T-helper 17 cell (primary cell): ENCODE measurements at regions not wholly inside any gene's neighbourhood (a gene's known extent, or its start where the extent isn't known, plus 50 kb on each side); places are given as distances from the start of the nearest gene placed in this dataset.
"Not testable (repeated sequence)": the region's sequence is repeated elsewhere in the genome, so short reads cannot be mapped to it uniquely, and the experiment has no call there.

ENCODE experiments used
- ATAC-seq: fragments of 150-1000 bp; cut with Tn5 transposase; 2 replicates; pipeline ENCODE4 v1.10.0; 2021; ENCODE audit warnings: mild to moderate bottlenecking, moderate library complexity
- DNase-seq, 3 donors: peaks; one replicate each; pipeline versions ENCODE4 v3.0.0 to v3.0.0-alpha.2; 2020 to 2021
- H3K9me3 ChIP-seq: one replicate; pipeline ENCODE4 v1.7.0; 2013; ENCODE audit warnings: low read length, mild to moderate bottlenecking; ENCODE audit not compliant: control insufficient read depth, poor library complexity, severe bottlenecking
- H3K27ac Mint-ChIP-seq: one replicate; pipeline ENCODE4 v1.8.0; 2022; ENCODE audit warnings: mild to moderate bottlenecking, moderate library complexity, mixed read lengths
- H3K27me3 Mint-ChIP-seq: one replicate; pipeline ENCODE4 v1.8.0; 2022; ENCODE audit warnings: mixed read lengths
- H3K36me3 Mint-ChIP-seq: one replicate; pipeline ENCODE4 v1.8.0; 2022; ENCODE audit warnings: low read depth, mixed read lengths
- H3K4me1 Mint-ChIP-seq: one replicate; pipeline ENCODE4 v1.8.0; 2022; ENCODE audit warnings: mild to moderate bottlenecking, mixed read lengths
- H3K4me3 Mint-ChIP-seq: one replicate; pipeline ENCODE4 v1.8.0; 2022; ENCODE audit warnings: mild to moderate bottlenecking, moderate library complexity, mixed read lengths

GRCh38 chr7:113267885-113268284 lies 149.5 kb upstream of the SMIM30 start:
- Mint-ChIP-seq H3K4me1 (no peaks in the 10 kb centered on the region), H3K27me3 (no peaks in the 10 kb centered on the region), H3K36me3 (no peaks in the 10 kb centered on the region), H3K4me3 (no peak overlapping the region), H3K27ac (no peak overlapping the region)
- ATAC-seq: no peak
- no peak for DNase-seq
- H3K9me3 ChIP-seq: peaks cover 4% of the 10 kb centered on the region

GRCh38 chr7:113267271-113267670 lies 148.9 kb upstream of the SMIM30 start:
- DNase-seq: no peak
- peaks cover 4% of the 10 kb centered on the region for H3K9me3 ChIP-seq
- no peak overlapping the region for H3K4me3 Mint-ChIP-seq
- ATAC-seq: no peak
- H3K27ac Mint-ChIP-seq: no peak overlapping the region
- no peaks in the 10 kb centered on the region for H3K36me3 Mint-ChIP-seq
- no peaks in the 10 kb centered on the region for H3K4me1 Mint-ChIP-seq
- H3K27me3 Mint-ChIP-seq: no peaks in the 10 kb centered on the region

GRCh38 chr7:113263749-113264148 lies 145.4 kb upstream of the SMIM30 start:
- ATAC-seq (no peak), DNase-seq (no peak)
- no peaks in the 10 kb centered on the region for H3K27me3 Mint-ChIP-seq
- H3K4me3 Mint-ChIP-seq: no peak overlapping the region
- no peak overlapping the region for H3K27ac Mint-ChIP-seq
- H3K4me1 Mint-ChIP-seq: no peaks in the 10 kb centered on the region
- H3K9me3 ChIP-seq: peaks cover 3% of the 10 kb centered on the region
- no peaks in the 10 kb centered on the region for H3K36me3 Mint-ChIP-seq

- not testable (repeated sequence) for H3K36me3 Mint-ChIP-seq, H3K27me3 Mint-ChIP-seq, H3K4me3 Mint-ChIP-seq, ATAC-seq, H3K27ac Mint-ChIP-seq, H3K4me1 Mint-ChIP-seq, DNase-seq, H3K9me3 ChIP-seq
These were observed 144.9 kb upstream of the SMIM30 start for GRCh38 chr7:113263215-113263742.

- ATAC-seq (no peak), DNase-seq (no peak)
- no peaks in the 10 kb centered on the region for H3K9me3 ChIP-seq
- no peaks in the 10 kb centered on the region for H3K36me3 Mint-ChIP-seq
- no peak overlapping the region for H3K27ac Mint-ChIP-seq
- peaks cover 3% of the 10 kb centered on the region for H3K4me1 Mint-ChIP-seq
- peak overlapping the region; percentile 1 for H3K4me3 Mint-ChIP-seq
- no peaks in the 10 kb centered on the region for H3K27me3 Mint-ChIP-seq
These were observed 138.7 kb upstream of the SMIM30 start for GRCh38 chr7:113256883-113257531.

- no peaks in the 10 kb centered on the region for H3K9me3 ChIP-seq
- ATAC-seq (no peak), DNase-seq (no peak)
- Mint-ChIP-seq H3K36me3 (no peaks in the 10 kb centered on the region), H3K4me3 (no peak overlapping the region), H3K27ac (no peak overlapping the region), H3K4me1 (no peaks in the 10 kb centered on the region), H3K27me3 (no peaks in the 10 kb centered on the region)
These were observed 128.8 kb upstream of the SMIM30 start for GRCh38 chr7:113247198-113247597.

GRCh38 chr7:113246738-113247137 lies 128.4 kb upstream of the SMIM30 start:
- Mint-ChIP-seq H3K36me3 (no peaks in the 10 kb centered on the region), H3K4me1 (no peaks in the 10 kb centered on the region), H3K27me3 (no peaks in the 10 kb centered on the region), H3K27ac (no peak overlapping the region), H3K4me3 (no peak overlapping the region)
- ATAC-seq: no peak
- no peaks in the 10 kb centered on the region for H3K9me3 ChIP-seq
- no peak for DNase-seq

- no peak overlapping the region for H3K4me3 Mint-ChIP-seq
- no peaks in the 10 kb centered on the region for H3K36me3 Mint-ChIP-seq
- ATAC-seq: no peak
- peaks cover 2% of the 10 kb centered on the region for H3K4me1 Mint-ChIP-seq
- H3K27me3 Mint-ChIP-seq: peaks cover 18% of the 10 kb centered on the region
- no peak for DNase-seq
- H3K27ac Mint-ChIP-seq: no peak overlapping the region
- no peaks in the 10 kb centered on the region for H3K9me3 ChIP-seq
These were observed 114.5 kb upstream of the SMIM30 start for GRCh38 chr7:113232885-113233284.

- H3K4me1 Mint-ChIP-seq: peaks cover 2% of the 10 kb centered on the region
- ATAC-seq: no peak
- no peak overlapping the region for H3K4me3 Mint-ChIP-seq
- H3K27me3 Mint-ChIP-seq: peaks cover 18% of the 10 kb centered on the region
- H3K9me3 ChIP-seq: no peaks in the 10 kb centered on the region
- no peak overlapping the region for H3K27ac Mint-ChIP-seq
- H3K36me3 Mint-ChIP-seq: no peaks in the 10 kb centered on the region
- DNase-seq: no peak
These were observed 112.3 kb upstream of the SMIM30 start for GRCh38 chr7:113230691-113231090.

- Mint-ChIP-seq H3K27ac (no peak overlapping the region), H3K4me1 (no peaks in the 10 kb centered on the region), H3K36me3 (no peaks in the 10 kb centered on the region), H3K27me3 (no peaks in the 10 kb centered on the region), H3K4me3 (no peak overlapping the region)
- DNase-seq (no peak), ATAC-seq (no peak)
- no peaks in the 10 kb centered on the region for H3K9me3 ChIP-seq
These were observed 99.0 kb upstream of the SMIM30 start for GRCh38 chr7:113217314-113217713.

GRCh38 chr7:113216038-113216437 lies 97.7 kb upstream of the SMIM30 start:
- H3K27ac Mint-ChIP-seq: no peak overlapping the region
- ATAC-seq: no peak
- no peaks in the 10 kb centered on the region for H3K36me3 Mint-ChIP-seq
- no peak for DNase-seq
- H3K9me3 ChIP-seq: no peaks in the 10 kb centered on the region
- H3K4me1 Mint-ChIP-seq: no peaks in the 10 kb centered on the region
- no peak overlapping the region for H3K4me3 Mint-ChIP-seq
- no peaks in the 10 kb centered on the region for H3K27me3 Mint-ChIP-seq

GRCh38 chr7:113209449-113210203 lies 91.3 kb upstream of the SMIM30 start:
- ATAC-seq (no peak), DNase-seq (no peak)
- Mint-ChIP-seq H3K36me3 (no peaks in the 10 kb centered on the region), H3K27ac (no peak overlapping the region), H3K4me1 (no peaks in the 10 kb centered on the region), H3K4me3 (no peak overlapping the region), H3K27me3 (no peaks in the 10 kb centered on the region)
- no peaks in the 10 kb centered on the region for H3K9me3 ChIP-seq

GRCh38 chr7:113207931-113208330 lies 89.6 kb upstream of the SMIM30 start:
- ATAC-seq: no peak
- no peak overlapping the region for H3K27ac Mint-ChIP-seq
- H3K36me3 Mint-ChIP-seq: no peaks in the 10 kb centered on the region
- H3K4me3 Mint-ChIP-seq: no peak overlapping the region
- no peaks in the 10 kb centered on the region for H3K9me3 ChIP-seq
- no peak for DNase-seq
- peaks cover 5% of the 10 kb centered on the region for H3K27me3 Mint-ChIP-seq
- no peaks in the 10 kb centered on the region for H3K4me1 Mint-ChIP-seq

- ATAC-seq (no peak), DNase-seq (no peak)
- no peak overlapping the region for H3K27ac Mint-ChIP-seq
- peaks cover 8% of the 10 kb centered on the region for H3K27me3 Mint-ChIP-seq
- H3K4me3 Mint-ChIP-seq: no peak overlapping the region
- H3K4me1 Mint-ChIP-seq: no peaks in the 10 kb centered on the region
- no peaks in the 10 kb centered on the region for H3K36me3 Mint-ChIP-seq
- no peaks in the 10 kb centered on the region for H3K9me3 ChIP-seq
These were observed 89.1 kb upstream of the SMIM30 start for GRCh38 chr7:113207441-113207840.
